BLaER1 treated with 17β-estradiol and CSF1 and Interleukin-3, amounts not matched to agents 10 nM and 100 nM (cell line): ENCODE measurements at regions not wholly inside any gene's neighbourhood (a gene's known extent, or its start where the extent isn't known, plus 50 kb on each side); places are given as distances from the start of the nearest gene placed in this dataset.
"Not testable (repeated sequence)": the region's sequence is repeated elsewhere in the genome, so short reads cannot be mapped to it uniquely, and the experiment has no call there.

Source experiments
- H3K27ac ChIP-seq, 11 experiments: shearing (Covaris generic); formaldehyde crosslinking; 2 replicates each; pipeline ENCODE4 v1.8.1; 2022
- H3K27me3 ChIP-seq, 11 experiments: shearing (Covaris generic); formaldehyde crosslinking; 2 replicates each; pipeline ENCODE4 v1.8.1; 2022
- H3K36me3 ChIP-seq, 11 experiments: shearing (Covaris generic); formaldehyde crosslinking; 2 replicates each; pipeline ENCODE4 v1.8.1; 2022
- H3K4me1 ChIP-seq, 10 experiments: shearing (Covaris generic); formaldehyde crosslinking; 2 replicates each; pipeline ENCODE4 v1.8.1; 2022
- H3K4me2 ChIP-seq, 11 experiments: shearing (Covaris generic); formaldehyde crosslinking; 2 replicates each; pipeline ENCODE4 v1.8.1; 2022
- H3K4me3 ChIP-seq, 10 experiments: shearing (Covaris generic); formaldehyde crosslinking; 2 replicates each; pipeline ENCODE4 v1.8.1; 2022
- H3K9ac ChIP-seq, 11 experiments: shearing (Covaris generic); formaldehyde crosslinking; 2 replicates each; pipeline ENCODE4 v1.8.1; 2022
- H3K9me3 ChIP-seq, 11 experiments: shearing (Covaris generic); formaldehyde crosslinking; replicated peaks in 1 of 11; 2 replicates each; pipeline ENCODE4 v1.8.1; 2022
- H4K20me1 ChIP-seq, 11 experiments: shearing (Covaris generic); formaldehyde crosslinking; 2 replicates each; pipeline ENCODE4 v1.8.1; 2022
- Cebpa-rat ChIP-seq, 11 experiments: shearing (Covaris generic); IDR thresholded peaks; 2 replicates each; pipeline ENCODE4 v1.8.1; 2022

DNA sequence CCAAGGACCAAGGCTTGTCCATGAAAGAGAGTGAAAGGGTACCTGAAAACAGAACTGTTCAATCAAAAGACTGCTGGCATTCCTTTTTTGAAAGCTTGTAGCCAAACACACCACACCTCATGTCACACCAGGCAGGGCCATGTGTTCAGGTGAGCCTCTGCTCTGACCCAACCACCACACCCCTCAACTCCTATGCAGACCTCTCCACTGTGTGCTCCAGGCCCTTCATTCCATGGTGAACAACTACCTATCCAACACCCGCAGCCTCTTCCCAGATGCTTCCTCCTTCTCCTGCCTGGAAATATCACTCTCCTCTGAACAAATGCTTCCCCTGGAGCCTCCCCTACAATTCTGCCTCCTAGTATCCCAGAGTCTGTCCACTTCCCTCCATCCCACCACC lies 166.6 kb downstream of the AVL9 start:
- no peak overlapping the region for H3K4me2 ChIP-seq
- TF ChIP-seq Cebpa-rat (IDR thresholded peaks at IDR 0.05), result no peak
- no peaks in the 10 kb centered on the region for H4K20me1 ChIP-seq
- H3K27me3 ChIP-seq, result no peaks in the 10 kb centered on the region
- no peak overlapping the region for H3K9ac ChIP-seq
- H3K4me1 ChIP-seq, result peaks cover 0 to 15% (median 0%) of the 10 kb centered on the region in 10 experiments; a peak in 4 of 20 replicates
- H3K4me3 ChIP-seq, result no peak overlapping the region
- H3K36me3 ChIP-seq, result no peaks in the 10 kb centered on the region
- no peaks in the 10 kb centered on the region for H3K9me3 ChIP-seq
- no peak overlapping the region for H3K27ac ChIP-seq

DNA sequence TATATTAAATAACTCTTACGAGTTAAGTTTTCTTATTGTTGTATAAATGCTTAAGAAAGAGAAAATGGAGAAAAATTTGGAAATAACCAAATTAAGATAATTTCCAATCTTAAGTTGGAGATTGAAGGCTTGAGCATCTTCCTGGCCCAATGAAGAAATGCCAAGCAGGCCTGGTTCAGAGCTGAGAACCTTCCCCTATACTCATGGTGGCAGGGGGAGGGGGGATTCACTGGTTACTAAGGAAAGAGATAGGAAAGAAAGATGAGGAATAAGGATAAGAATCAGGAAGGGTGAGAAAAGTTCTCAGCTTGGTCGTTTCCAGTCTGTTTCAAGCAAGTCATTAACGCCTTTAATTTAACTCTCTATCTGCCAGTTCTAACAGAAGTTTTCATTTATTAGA lies 166.2 kb downstream of the AVL9 start:
- Histone ChIP-seq H3K9ac (no peak overlapping the region), H3K4me1 (peaks cover 0 to 15% (median 0%) of the 10 kb centered on the region in 10 experiments; a peak in 4 of 20 replicates), H3K9me3 (no peaks in the 10 kb centered on the region), H3K4me2 (no peak overlapping the region), H3K27me3 (no peaks in the 10 kb centered on the region), H3K4me3 (no peak overlapping the region), H3K27ac (no peak overlapping the region), H4K20me1 (no peaks in the 10 kb centered on the region), H3K36me3 (no peaks in the 10 kb centered on the region)
- no peak for TF ChIP-seq Cebpa-rat (IDR thresholded peaks at IDR 0.05)

DNA sequence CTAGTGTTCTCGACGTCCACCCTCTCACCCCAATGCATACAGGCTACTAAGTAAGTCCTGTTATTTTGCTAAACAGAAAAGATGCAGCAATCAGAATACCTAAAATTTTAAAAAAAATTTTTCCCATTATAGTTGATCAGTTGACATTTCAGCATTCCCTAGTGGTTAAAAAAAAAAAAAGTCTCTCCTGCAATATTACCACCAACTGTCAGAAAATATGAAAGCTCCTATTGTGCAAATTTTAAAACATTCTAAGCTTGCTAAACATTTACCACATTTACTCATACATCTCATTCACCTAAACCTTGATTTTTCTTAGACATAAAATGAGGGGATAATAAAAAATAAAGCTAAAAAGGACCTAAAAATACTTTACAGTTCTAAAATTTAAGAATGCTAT lies 165.6 kb downstream of the AVL9 start:
- Histone ChIP-seq H3K36me3 (no peaks in the 10 kb centered on the region), H3K27ac (no peak overlapping the region), H3K4me1 (peaks cover 0 to 15% (median 0%) of the 10 kb centered on the region in 10 experiments; a peak in 4 of 20 replicates), H3K9me3 (no peaks in the 10 kb centered on the region), H3K4me2 (no peak overlapping the region), H3K27me3 (no peaks in the 10 kb centered on the region), H3K9ac (no peak overlapping the region), H4K20me1 (no peaks in the 10 kb centered on the region), H3K4me3 (no peak overlapping the region)
- no peak for TF ChIP-seq Cebpa-rat (IDR thresholded peaks at IDR 0.05)

DNA sequence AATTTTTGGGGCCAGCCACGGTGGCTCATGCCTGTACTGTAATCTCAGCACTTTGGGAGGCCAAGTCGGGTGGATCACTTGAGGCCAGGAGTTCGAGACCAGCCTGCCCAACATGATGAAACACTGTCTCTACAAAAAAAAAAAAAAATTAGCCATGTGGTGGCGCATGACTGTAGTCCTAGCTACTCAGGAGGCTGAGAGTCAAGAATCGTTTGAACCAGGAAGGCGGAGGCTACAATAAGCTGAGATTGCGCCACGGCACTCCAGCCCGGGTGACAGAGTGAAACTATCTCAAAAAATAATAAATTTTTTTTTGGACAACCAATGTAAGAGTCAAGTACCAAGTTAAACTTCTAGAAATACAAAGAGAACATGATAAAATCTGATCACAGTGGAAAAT lies 164.6 kb downstream of the AVL9 start:
- Histone ChIP-seq H3K4me1 (peaks cover 0 to 14% (median 0%) of the 10 kb centered on the region in 10 experiments; a peak in 4 of 20 replicates), H3K4me3 (no peak overlapping the region), H3K9ac (no peak overlapping the region), H4K20me1 (no peaks in the 10 kb centered on the region), H3K27ac (no peak overlapping the region), H3K4me2 (no peak overlapping the region), H3K9me3 (no peaks in the 10 kb centered on the region), H3K27me3 (no peaks in the 10 kb centered on the region), H3K36me3 (no peaks in the 10 kb centered on the region)
- no peak for TF ChIP-seq Cebpa-rat (IDR thresholded peaks at IDR 0.05)

DNA sequence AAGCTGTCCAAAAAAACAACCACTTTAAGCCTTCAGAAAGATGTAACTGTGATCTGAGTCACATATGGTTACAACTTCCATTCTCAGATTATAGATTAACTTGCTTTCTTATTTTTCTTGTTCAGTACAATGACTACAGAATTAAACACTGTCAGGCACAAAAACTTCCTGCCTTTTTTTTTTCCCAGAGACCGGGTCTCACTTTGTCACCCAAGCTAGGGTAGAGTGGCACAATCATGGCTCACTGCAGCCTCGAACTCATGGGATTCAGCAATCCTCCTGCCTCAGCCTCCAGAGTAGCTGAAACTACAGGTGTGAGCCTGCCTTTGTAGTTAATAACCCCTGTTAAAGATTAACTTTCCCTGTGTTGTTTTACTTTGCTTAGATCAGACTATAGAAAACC lies 163.2 kb downstream of the AVL9 start:
- Histone ChIP-seq H3K27ac (no peak overlapping the region), H3K9me3 (no peaks in the 10 kb centered on the region), H3K4me3 (no peak overlapping the region), H3K4me1 (peaks cover 0 to 2% (median 0%) of the 10 kb centered on the region in 10 experiments; a peak in 2 of 20 replicates), H3K27me3 (no peaks in the 10 kb centered on the region), H3K36me3 (no peaks in the 10 kb centered on the region), H3K4me2 (no peak overlapping the region), H3K9ac (no peak overlapping the region), H4K20me1 (no peaks in the 10 kb centered on the region)
- no peak for TF ChIP-seq Cebpa-rat (IDR thresholded peaks at IDR 0.05)

DNA sequence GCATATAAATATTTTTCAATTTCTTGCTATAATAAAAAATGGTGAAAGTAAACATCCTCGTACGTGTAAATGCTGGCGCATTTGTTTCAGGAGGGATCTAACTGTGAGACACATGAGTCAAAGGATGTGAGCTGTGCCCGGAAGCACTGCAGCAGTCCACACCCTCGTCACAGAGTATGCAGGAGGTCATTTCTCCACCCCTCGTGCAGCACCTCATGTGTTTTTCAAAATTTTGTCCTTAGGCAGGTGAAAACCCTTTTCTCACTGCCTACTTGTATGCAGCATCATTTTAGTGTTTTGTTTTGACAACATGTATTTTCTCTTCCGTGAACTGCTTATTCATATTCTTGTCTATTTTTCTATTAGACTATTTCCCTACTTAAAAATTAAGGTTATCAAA lies 162.7 kb downstream of the AVL9 start:
- H3K4me2 ChIP-seq, result no peak overlapping the region
- no peaks in the 10 kb centered on the region for H4K20me1 ChIP-seq
- no peak for TF ChIP-seq Cebpa-rat (IDR thresholded peaks at IDR 0.05)
- no peak overlapping the region for H3K27ac ChIP-seq
- H3K9me3 ChIP-seq, result no peaks in the 10 kb centered on the region
- no peaks in the 10 kb centered on the region for H3K4me1 ChIP-seq
- no peaks in the 10 kb centered on the region for H3K36me3 ChIP-seq
- H3K9ac ChIP-seq, result 0 out of 22 replicates have a peak overlapping the region, but pooled peaks of 1 of the 11 experiments have one; percentile 24
- H3K27me3 ChIP-seq, result no peaks in the 10 kb centered on the region
- H3K4me3 ChIP-seq, result no peak overlapping the region

DNA sequence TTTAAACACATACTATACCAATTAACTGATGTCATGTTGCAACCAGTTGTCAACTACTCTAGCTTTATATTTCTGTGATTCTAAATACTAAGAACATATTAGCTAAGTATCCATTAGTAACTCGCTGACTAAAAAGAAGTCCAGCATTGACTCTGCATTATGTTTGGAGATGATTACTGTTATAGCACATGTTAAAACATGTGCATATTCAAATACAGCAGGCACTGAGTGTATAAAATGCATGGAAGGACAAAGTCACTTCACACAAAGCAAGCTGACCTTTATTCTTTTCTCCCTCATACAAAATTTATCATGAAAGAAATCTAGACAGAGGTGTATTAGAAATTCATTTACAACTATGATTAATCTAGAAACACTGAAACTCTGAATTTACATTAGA lies 159.3 kb downstream of the AVL9 start:
- H3K9ac ChIP-seq, H3K4me1 ChIP-seq, H3K4me3 ChIP-seq, H3K4me2 ChIP-seq, H3K9me3 ChIP-seq, H4K20me1 ChIP-seq, H3K27ac ChIP-seq, H3K27me3 ChIP-seq, H3K36me3 ChIP-seq: not testable (repeated sequence)

DNA sequence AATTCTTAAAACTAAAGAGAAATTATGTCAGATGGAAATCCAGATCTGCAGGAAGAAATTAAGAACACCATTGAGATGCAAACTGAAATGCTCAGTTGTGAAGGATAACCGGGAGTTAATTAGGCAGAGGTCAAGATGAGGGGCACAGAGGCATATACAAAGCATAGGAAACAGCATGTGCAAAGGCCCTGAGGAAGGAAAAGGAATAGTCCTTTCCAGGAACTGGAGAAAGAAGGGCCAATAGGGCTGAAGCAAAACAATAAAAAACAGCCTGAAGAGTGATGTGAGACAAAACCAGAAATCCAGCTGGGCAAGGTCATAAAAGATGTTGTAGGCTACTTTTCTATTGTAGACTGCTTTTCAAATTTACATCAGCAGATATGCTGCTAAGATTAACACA lies 155.1 kb downstream of the AVL9 start:
- H3K9me3 ChIP-seq, H3K27ac ChIP-seq, H3K4me2 ChIP-seq, H3K4me1 ChIP-seq, H4K20me1 ChIP-seq, H3K36me3 ChIP-seq, H3K27me3 ChIP-seq, H3K9ac ChIP-seq, H3K4me3 ChIP-seq: not testable (repeated sequence)

DNA sequence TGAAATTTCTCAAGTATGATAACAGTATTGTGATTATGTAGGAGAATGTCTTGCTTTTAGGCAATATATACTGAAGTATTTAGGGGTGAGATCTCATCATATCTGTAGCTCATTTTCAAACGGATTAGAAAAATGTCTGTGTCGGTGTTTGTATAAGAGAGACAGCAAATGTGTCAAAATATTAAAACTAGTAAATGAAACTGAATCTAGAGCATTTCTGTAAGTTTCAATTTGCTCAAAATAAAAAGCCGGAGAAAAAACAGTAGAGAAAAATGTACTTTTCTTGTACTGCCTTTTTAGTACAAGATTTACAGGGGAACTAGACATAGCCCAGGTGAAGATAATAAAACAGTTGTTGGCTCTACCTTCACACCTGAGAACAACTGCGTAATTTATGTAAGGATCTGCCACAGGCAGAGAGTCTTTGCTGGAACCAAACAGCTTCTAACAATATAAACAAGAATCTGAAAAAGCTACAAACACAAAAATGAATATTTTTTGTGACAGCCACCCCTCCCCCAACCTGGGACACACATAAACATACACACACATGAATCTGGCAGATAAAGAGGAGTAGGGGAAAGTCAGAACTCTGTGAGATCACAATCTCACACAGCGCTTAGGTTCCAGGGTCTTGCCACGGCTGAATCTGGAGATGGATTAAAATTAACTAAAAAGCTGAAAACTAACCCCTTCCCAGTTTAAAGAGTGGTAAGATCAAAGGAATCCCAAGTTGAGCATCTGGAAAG lies 153.3 kb downstream of the AVL9 start:
- H3K9ac ChIP-seq, result no peak overlapping the region
- no peaks in the 10 kb centered on the region for H3K27me3 ChIP-seq
- no peak overlapping the region for H3K4me2 ChIP-seq
- no peak for TF ChIP-seq Cebpa-rat (IDR thresholded peaks at IDR 0.05)
- no peaks in the 10 kb centered on the region for H3K36me3 ChIP-seq
- no peaks in the 10 kb centered on the region for H4K20me1 ChIP-seq
- H3K9me3 ChIP-seq, result no peaks in the 10 kb centered on the region; a peak in 1 of 22 replicates
- H3K27ac ChIP-seq, result no peak overlapping the region
- no peak overlapping the region for H3K4me3 ChIP-seq
- no peaks in the 10 kb centered on the region for H3K4me1 ChIP-seq

DNA sequence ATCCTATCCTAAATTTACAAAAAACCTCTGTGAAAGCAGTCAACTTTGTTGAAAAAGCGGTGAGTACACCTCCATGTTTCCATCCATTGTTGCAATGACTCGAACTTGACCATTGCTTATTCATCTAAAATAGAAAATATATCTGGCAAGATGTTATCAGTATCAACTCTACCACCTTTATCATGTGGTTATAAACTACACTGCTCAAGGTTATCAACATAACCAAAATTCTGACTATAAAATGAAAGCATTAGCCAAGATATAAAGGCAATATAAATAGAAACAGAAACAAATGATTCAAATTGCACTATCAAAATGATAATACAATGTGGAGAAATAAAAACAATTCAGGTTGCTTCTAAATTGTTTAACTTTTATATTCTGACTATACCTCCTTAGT lies 150.0 kb downstream of the AVL9 start:
- H3K27ac ChIP-seq, H4K20me1 ChIP-seq, H3K9ac ChIP-seq, H3K4me2 ChIP-seq, H3K36me3 ChIP-seq, H3K4me3 ChIP-seq, H3K4me1 ChIP-seq, H3K27me3 ChIP-seq: not testable (repeated sequence)
- H3K9me3 ChIP-seq, result peaks cover 12 to 24% (median 17%) of the 10 kb centered on the region in 11 experiments
